ENCODE measurements at regions not wholly inside any gene's neighbourhood (a gene's known extent, or its start where the extent isn't known, plus 50 kb on each side); places are given as distances from the start of the nearest gene placed in this dataset.
"Not testable (repeated sequence)": the region's sequence is repeated elsewhere in the genome, so short reads cannot be mapped to it uniquely, and the experiment has no call there.

DNA sequence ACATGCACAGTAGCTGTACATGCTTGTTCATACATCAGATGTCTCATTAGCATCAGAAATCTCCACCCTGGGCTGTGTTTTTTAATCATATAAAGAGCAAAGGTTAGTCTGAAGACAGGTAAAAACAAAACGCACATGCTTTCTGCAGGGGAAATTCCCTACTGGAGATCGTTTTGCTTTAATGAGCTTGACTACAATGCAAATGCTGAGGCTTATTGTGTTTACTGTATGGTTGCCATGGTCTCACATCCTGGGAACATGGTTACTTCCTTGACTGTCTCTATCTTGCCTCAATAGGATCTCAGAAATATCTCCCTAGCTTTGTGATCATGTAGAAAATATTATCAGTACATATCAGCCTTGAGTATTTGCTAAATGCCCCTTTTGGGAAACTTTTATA, 336.5 kb upstream of the TFPI start:
- H3K27ac Mint-ChIP-seq, result no peak overlapping the region
- H3K36me3 Mint-ChIP-seq, result no peaks in the 10 kb centered on the region
- H3K4me1 Mint-ChIP-seq (ENCODE audit: low read depth), result no peaks in the 10 kb centered on the region
- no peak overlapping the region for H3K4me3 Mint-ChIP-seq
- no peaks in the 10 kb centered on the region for H3K9me3 Mint-ChIP-seq (ENCODE audit: low read depth)
- peaks cover 3% of the 10 kb centered on the region for H3K27me3 Mint-ChIP-seq

DNA sequence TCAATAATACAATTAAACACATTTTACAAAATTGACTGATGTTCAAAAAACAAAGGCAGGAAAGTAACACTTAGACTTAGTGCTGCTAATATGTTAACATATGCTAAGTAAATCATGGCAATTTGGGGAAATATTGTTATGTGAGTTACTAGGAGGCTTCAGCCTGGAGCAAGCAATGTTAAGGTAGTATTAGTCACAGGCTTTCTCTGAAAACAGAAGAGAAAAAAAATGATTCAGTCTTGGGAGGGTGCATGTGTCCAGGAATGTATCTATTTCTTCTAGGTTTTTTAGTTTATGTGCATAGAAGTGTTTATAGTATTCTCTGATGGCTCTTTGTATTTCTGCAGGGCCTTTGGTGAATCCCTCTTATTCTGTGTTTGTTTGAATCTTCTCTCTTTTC, 345.8 kb upstream of the TFPI start:
- Mint-ChIP-seq H3K4me3 (no peak overlapping the region), H3K27ac (no peak overlapping the region), H3K27me3 (peaks cover 2% of the 10 kb centered on the region), H3K9me3 (ENCODE audit: low read depth) (no peaks in the 10 kb centered on the region), H3K4me1 (ENCODE audit: low read depth) (no peaks in the 10 kb centered on the region), H3K36me3 (no peaks in the 10 kb centered on the region)

DNA sequence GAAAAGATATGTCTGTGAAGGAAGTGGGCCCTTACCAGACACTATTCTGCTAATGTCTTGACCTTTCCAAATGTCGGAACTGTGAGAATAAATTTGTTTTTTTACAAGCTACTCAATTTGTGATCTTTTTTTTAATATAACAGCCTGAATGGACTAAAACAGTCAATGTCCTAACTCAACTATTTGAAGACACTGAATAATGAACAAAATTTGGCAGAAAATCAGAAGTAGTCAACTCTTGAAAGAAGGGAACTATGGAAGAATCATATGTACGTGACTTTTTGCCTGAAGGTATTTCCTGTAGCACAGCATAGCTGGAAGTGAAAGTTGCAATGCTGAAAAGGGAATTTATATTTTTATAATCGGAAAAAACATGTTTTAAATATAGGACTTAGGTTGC, 351.8 kb upstream of the TFPI start:
- Mint-ChIP-seq H3K4me3 (no peak overlapping the region), H3K36me3 (no peaks in the 10 kb centered on the region), H3K27me3 (no peaks in the 10 kb centered on the region), H3K9me3 (ENCODE audit: low read depth) (no peaks in the 10 kb centered on the region), H3K27ac (no peak overlapping the region), H3K4me1 (ENCODE audit: low read depth) (no peaks in the 10 kb centered on the region)

DNA sequence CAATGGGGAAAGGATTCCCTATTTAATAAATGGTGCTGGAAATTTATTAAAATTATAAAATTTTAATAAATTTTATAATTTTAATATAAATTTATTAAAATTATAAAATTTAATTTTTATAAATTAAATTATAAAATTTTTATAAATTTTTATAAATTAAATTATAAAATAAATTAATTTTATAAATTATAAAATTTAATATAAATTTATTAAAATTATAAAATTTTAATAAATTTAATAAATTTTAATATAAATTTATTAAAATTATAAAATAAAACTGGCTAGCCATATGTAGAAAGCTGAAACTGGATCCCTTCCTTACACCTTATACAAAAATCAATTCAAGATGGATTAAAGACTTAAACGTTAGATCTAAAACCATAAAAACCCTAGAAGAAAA, 356.7 kb upstream of the TFPI start:
- not testable (repeated sequence) for H3K4me3 Mint-ChIP-seq; H3K27ac Mint-ChIP-seq; H3K36me3 Mint-ChIP-seq; H3K27me3 Mint-ChIP-seq; H3K4me1 Mint-ChIP-seq (ENCODE audit: low read depth); H3K9me3 Mint-ChIP-seq (ENCODE audit: low read depth)

DNA sequence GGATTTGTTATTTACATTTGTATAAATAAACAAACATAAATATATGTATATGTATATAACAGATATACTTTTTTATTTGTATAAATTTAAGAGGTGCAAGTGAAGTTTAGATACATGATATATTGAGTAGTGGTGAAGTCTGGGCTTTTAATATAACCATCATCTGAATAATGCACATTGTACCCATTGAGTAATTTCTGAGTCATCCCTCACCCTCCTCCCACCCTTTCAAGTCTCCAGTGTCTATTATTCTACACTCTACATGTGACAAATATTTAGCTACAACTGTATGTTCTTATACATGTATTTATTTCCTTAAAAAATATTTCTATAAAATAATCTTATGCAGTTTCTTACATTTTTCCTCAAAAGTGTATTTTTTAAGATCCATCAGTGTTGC, 358.7 kb upstream of the TFPI start:
- no peaks in the 10 kb centered on the region for H3K9me3 Mint-ChIP-seq (ENCODE audit: low read depth)
- H3K36me3 Mint-ChIP-seq, result no peaks in the 10 kb centered on the region
- no peak overlapping the region for H3K27ac Mint-ChIP-seq
- H3K4me3 Mint-ChIP-seq, result no peak overlapping the region
- no peaks in the 10 kb centered on the region for H3K4me1 Mint-ChIP-seq (ENCODE audit: low read depth)
- H3K27me3 Mint-ChIP-seq, result no peaks in the 10 kb centered on the region

DNA sequence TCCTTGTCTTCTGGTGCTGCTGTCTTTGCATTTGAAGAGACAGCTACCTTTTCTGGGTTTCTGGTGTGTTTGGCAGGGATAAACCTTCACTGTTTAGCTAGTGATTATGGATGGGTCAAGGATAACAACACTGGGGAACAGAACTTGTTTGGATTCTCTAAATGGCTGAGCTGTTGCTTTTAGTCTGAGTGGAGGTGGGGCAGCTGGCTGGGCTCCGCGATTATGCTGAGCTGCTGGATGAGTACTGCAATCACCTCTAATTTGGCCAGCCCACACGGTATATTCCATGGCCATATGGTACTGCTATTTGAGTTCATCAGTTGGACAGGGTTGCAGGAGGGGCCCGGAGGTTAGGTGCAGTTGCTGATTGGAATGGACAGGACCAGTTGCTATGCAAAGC, 361.6 kb upstream of the TFPI start:
- Mint-ChIP-seq H3K27ac (no peak overlapping the region), H3K27me3 (no peaks in the 10 kb centered on the region), H3K36me3 (no peaks in the 10 kb centered on the region), H3K4me3 (no peak overlapping the region), H3K4me1 (ENCODE audit: low read depth) (no peaks in the 10 kb centered on the region), H3K9me3 (ENCODE audit: low read depth) (no peaks in the 10 kb centered on the region)

DNA sequence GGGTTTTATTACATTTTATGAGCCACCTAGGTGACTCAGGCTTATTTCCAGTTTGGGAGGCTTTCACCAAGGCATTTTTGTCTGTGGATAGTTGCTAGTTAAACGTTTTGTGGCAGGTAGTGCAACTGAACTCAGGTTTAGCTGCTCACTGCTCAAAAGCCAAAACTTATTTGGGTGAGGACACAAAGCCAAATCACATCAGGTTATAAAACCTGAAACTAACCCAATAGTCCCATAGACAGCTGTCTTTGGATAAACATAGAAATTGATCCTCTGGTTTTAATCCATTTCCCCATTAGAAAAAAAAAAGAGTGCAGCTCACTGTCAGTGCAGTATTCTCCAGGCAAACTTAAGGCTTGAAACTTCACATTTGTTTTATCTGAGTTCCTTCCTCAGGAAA, 362.6 kb upstream of the TFPI start:
- Mint-ChIP-seq H3K27ac (no peak overlapping the region), H3K27me3 (no peaks in the 10 kb centered on the region), H3K4me1 (ENCODE audit: low read depth) (no peaks in the 10 kb centered on the region), H3K9me3 (ENCODE audit: low read depth) (no peaks in the 10 kb centered on the region), H3K36me3 (no peaks in the 10 kb centered on the region), H3K4me3 (no peak overlapping the region)

DNA sequence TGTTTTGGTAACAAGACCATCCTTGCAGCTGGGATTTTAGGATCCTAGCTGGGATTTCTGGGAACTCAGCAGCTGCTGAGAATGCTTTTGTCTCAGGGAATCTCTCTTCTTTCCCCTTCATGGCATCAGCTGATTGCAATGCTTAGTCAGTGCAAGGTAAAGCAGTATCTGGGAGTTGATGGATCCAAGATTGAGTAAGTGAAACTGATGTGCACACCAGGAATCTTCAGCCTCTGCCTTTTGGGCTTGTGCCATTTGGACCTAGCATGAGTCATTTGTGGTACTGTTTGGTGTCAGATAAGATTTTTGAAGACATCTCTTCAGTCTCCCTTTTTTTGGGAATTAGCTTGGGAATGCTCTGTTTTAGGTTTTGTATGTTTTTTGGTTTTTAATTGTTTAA, 363.3 kb upstream of the TFPI start:
- Mint-ChIP-seq H3K9me3 (ENCODE audit: low read depth) (no peaks in the 10 kb centered on the region), H3K4me1 (ENCODE audit: low read depth) (no peaks in the 10 kb centered on the region), H3K27ac (no peak overlapping the region), H3K4me3 (no peak overlapping the region), H3K36me3 (no peaks in the 10 kb centered on the region), H3K27me3 (no peaks in the 10 kb centered on the region)

DNA sequence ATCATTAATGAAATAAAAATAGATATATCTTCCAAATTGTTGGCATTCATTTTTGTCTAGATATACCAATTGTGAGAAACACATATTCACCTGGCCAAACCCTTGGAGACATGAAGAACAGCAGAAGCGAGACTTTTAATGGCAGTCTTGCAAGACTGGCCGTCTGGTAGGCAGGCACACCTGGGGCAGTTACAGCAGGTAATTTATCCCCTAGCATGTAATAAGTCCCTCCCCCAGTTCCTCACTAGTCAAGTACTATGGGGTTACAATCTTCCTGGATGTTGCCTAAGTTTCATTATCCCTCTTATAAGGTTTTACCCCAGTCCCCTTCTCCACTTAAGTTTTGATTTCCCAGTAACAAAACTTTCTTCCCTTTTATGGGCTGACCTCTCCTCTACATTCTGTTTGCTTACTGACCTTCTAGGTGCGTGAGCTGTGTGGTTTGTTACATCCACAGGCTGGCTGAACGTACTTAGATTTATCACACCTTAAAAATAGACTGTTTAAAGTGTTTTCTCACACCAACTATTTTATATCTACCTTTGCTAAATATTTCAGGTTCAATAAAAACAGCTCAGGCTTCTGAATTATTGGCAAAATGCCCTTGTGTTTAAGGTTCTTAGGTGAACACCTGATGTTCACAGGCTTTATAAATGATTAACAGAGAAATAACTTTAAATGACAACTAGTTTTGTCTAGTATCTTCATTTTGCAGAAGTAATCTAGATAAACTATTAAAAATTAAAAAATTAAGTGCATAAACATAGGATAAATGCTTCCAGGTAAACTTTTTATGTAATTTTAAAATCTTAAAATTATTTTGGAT, 365.0 kb upstream of the TFPI start:
- H3K4me3 Mint-ChIP-seq, result no peak overlapping the region
- H3K27ac Mint-ChIP-seq, result no peak overlapping the region
- no peaks in the 10 kb centered on the region for H3K9me3 Mint-ChIP-seq (ENCODE audit: low read depth)
- H3K36me3 Mint-ChIP-seq, result no peaks in the 10 kb centered on the region
- no peaks in the 10 kb centered on the region for H3K4me1 Mint-ChIP-seq (ENCODE audit: low read depth)
- H3K27me3 Mint-ChIP-seq, result no peaks in the 10 kb centered on the region

DNA sequence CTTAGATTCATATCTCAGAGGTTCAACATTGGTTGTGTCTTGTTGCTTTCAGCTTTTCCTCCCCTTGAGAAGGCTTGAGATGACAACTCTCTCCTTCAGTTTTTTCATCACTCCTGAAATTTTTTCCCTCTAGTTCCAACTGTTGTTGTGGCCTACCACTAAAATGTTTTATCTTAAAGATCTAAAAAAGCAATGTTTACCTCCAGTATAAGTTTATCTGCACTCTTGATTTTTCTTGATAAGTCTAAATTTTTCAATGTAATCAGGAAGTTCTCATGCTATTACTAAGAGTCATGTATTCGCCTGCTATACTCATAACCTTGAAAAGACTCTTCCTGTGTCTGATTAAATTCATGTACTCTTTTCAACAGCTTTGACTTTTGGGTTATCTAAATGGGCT, 366.3 kb upstream of the TFPI start:
- H3K27ac Mint-ChIP-seq, result no peak overlapping the region
- no peaks in the 10 kb centered on the region for H3K9me3 Mint-ChIP-seq (ENCODE audit: low read depth)
- H3K27me3 Mint-ChIP-seq, result no peaks in the 10 kb centered on the region
- no peaks in the 10 kb centered on the region for H3K36me3 Mint-ChIP-seq
- no peak overlapping the region for H3K4me3 Mint-ChIP-seq
- no peaks in the 10 kb centered on the region for H3K4me1 Mint-ChIP-seq (ENCODE audit: low read depth)

DNA sequence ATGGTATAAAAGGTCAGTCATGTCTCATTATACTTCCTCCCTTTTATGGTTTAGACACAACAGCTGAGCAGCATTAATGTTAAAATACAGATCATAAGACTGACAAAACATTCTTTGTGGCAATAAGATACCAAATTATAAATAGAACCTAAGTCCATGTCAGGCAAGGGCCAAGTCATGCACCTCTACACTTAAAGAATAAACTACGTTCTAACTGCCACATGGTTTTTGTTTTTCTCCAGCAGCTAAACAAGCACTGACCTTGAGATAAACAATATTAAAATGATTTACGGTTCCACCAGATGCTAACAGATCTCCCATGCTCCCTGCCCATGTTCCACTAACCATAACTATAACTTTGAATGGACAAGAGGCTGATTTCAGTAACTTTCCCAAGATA, 368.6 kb upstream of the TFPI start:
- Mint-ChIP-seq H3K27me3 (no peaks in the 10 kb centered on the region), H3K4me3 (no peak overlapping the region), H3K27ac (no peak overlapping the region), H3K9me3 (ENCODE audit: low read depth) (no peaks in the 10 kb centered on the region), H3K36me3 (no peaks in the 10 kb centered on the region), H3K4me1 (ENCODE audit: low read depth) (no peaks in the 10 kb centered on the region)

DNA sequence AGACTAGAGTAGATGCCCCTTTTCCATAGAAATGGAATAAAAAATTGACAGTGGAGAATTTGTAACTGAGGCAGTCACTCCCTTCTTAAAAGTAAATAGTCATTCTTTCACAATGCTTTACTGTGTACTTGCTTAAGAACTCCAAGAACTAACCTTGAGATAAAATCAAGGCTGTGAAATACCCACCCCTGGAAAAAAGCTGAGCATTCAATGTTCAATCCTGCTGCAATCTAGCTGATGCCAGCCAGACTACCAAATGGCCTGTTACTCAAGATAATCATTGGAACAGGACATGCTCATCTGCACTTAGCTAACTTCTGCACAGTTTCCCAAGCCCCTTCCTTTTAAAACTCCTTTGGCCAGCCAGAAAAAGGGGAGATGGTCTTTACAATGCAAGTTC, 367.4 kb upstream of the GULP1 start:
- no peaks in the 10 kb centered on the region for H3K4me1 Mint-ChIP-seq (ENCODE audit: low read depth)
- no peak overlapping the region for H3K27ac Mint-ChIP-seq
- no peaks in the 10 kb centered on the region for H3K36me3 Mint-ChIP-seq
- H3K27me3 Mint-ChIP-seq, result no peaks in the 10 kb centered on the region
- H3K9me3 Mint-ChIP-seq (ENCODE audit: low read depth), result no peaks in the 10 kb centered on the region
- no peak overlapping the region for H3K4me3 Mint-ChIP-seq

DNA sequence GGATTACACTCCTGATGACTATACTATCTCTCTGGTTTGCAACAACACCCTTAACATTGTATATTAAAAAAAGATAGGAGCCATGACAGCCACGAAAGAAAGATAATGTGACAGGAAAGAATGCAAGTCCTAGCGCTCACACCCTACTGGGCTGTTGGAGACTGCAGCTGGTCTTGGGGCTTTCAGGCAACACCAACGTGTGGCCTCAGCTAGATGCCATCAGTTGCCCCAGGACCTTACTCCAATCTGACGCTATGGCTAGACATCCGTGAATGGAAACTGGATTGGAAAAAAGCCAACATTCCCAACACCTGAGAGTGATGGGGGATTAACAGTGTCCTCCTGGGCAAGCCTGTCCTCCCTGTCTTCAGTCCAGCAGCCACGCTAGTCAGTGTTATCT, 357.4 kb upstream of the GULP1 start:
- Mint-ChIP-seq H3K4me3 (no peak overlapping the region), H3K27me3 (no peaks in the 10 kb centered on the region), H3K36me3 (no peaks in the 10 kb centered on the region), H3K27ac (no peak overlapping the region), H3K9me3 (ENCODE audit: low read depth) (no peaks in the 10 kb centered on the region), H3K4me1 (ENCODE audit: low read depth) (no peaks in the 10 kb centered on the region)

DNA sequence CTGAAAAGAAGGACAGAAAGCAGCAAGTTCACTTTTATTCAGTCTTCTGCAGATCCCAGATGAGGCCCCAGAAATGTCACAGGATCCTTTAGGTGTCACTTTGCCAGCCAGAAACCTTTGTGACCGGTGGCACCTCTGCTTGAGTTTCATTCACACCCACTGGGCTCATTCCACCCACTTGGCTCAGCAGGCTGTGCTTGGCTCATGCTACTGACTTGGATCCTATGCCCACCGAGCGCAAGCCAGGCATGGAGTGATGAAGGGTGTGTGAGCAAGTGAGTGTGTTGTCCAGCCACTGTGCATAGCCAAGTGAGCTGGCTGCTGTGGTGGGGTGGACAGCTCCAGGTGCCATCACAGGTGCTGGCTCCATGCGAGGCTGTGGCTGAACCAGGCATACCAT, 357.0 kb upstream of the GULP1 start:
- Mint-ChIP-seq H3K27me3 (no peaks in the 10 kb centered on the region), H3K27ac (no peak overlapping the region), H3K4me3 (no peak overlapping the region), H3K9me3 (ENCODE audit: low read depth) (no peaks in the 10 kb centered on the region), H3K4me1 (ENCODE audit: low read depth) (no peaks in the 10 kb centered on the region), H3K36me3 (no peaks in the 10 kb centered on the region)

DNA sequence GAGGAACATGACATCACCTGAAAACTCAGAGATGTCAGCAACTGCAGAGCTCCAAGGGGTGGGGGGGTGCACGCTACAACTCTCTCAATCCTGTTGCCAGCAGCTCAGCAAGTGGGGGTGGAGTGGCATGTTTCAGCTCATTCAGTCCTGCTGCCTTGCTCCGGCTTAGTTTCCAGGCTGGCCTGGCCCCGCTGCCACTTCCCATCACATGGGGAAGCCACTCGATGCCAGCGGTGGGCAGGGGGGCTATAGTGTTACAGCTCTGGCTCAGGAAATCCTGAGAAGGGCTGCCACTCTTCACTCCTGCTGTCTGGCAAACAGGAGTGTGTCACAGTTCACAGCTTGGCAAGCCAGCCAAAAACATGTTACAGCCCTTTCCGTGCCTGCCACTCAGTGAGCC, 356.5 kb upstream of the GULP1 start:
- no peaks in the 10 kb centered on the region for H3K27me3 Mint-ChIP-seq
- H3K4me1 Mint-ChIP-seq (ENCODE audit: low read depth), result no peaks in the 10 kb centered on the region
- H3K36me3 Mint-ChIP-seq, result no peaks in the 10 kb centered on the region
- no peak overlapping the region for H3K27ac Mint-ChIP-seq
- H3K9me3 Mint-ChIP-seq (ENCODE audit: low read depth), result no peaks in the 10 kb centered on the region
- H3K4me3 Mint-ChIP-seq, result no peak overlapping the region

DNA sequence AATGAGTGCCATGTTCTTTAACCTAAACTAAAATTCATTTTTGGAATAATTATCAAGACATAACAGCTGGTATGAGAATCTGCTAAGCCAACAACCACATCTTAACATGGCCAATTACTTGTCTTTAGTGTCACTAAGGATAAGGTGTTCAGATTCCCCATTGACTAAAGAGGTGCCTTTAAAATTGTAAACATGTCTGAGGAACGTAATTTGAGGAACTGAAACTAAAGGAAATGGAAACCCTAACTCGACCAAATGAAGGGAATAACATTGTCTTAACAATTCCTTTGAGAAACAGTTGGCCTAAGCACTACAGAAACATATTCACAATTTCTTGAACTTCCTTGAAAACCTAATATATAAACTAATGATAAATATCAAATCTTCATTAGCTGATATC, 355.4 kb upstream of the GULP1 start:
- Mint-ChIP-seq H3K4me1 (ENCODE audit: low read depth) (no peaks in the 10 kb centered on the region), H3K9me3 (ENCODE audit: low read depth) (no peaks in the 10 kb centered on the region), H3K27ac (no peak overlapping the region), H3K36me3 (no peaks in the 10 kb centered on the region), H3K4me3 (no peak overlapping the region), H3K27me3 (no peaks in the 10 kb centered on the region)
